HG02840 (cell line): ENCODE measurements at regions not wholly inside any gene's neighbourhood (a gene's known extent, or its start where the extent isn't known, plus 50 kb on each side); places are given as distances from the start of the nearest gene placed in this dataset.

Experiments used
- ATAC-seq: cut with Tn5 transposase; IDR thresholded peaks from one replicate; pipeline ENCODE4 v1.9.1; 2021; ENCODE audit warnings: mild to moderate bottlenecking, moderate library complexity, moderate number of reproducible peaks; ENCODE audit not compliant: unreplicated experiment, low FRiP score

DNA sequence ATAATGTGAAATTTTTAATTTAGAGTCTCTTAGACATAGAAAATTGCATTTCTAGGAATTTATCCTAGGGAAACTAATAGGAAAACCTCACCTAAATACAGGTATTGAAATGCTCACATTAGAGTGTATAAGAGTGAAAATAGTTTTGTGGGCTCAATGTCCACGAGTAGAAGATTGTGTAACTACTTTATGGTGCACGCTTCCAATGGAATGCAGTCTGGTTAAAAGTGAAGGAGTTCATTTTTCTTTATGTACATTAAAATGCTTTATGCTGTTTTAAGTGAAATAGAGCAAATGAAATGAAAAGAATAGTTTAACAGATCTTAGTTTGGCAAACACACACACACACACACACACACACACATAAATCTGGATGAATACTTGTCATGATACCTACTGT lies 278.2 kb downstream of the USP25 start:
- no peak for ATAC-seq

- ATAC-seq, result no peak
These were observed 281.9 kb downstream of the USP25 start for GRCh38 chr21:16011719-16012118.

GRCh38 chr21:16013570-16013969 lies 283.8 kb downstream of the USP25 start:
- no peak for ATAC-seq

GRCh38 chr21:16020878-16021277 lies 291.1 kb downstream of the USP25 start:
- no peak for ATAC-seq

GRCh38 chr21:16022116-16022515 lies 292.3 kb downstream of the USP25 start:
- ATAC-seq, result no peak

DNA sequence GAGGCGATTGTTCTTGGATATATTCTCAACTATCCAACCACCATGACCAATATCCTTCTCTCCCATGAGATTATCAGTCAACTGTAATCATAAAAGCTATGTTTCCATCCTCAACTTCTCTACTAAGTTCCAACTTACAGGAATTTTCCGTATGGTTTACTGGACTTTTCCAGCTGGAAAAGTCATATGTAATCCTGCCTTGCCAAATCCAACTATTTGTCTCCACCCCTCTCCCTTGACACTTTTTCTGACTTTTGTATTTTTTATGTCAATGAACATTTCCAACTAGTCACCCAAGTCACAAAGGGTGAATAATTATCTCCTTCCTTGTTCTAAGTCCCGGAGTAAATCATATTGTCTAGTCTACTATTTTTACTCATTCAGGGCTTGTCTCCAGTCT lies 293.1 kb downstream of the USP25 start:
- no peak for ATAC-seq

DNA sequence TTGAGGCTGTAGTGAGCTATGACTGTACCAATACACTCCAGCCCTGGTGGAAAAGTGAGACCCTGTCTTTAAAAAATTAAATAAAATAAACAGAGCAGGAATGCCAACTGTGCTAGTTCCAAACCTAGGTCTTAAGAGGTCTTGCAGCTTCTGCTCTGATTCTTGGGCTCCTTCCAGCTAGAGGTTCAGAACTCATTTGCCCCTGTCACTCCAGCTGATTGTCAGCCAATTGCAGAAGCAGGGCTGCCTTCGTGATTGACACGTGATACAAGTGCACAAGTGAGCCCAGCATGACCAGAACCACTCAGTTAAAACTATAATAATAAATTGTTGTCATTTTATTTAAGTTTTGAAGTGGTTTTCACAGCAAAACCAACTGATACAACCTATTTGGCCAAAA lies 298.4 kb downstream of the USP25 start:
- no peak for ATAC-seq

DNA sequence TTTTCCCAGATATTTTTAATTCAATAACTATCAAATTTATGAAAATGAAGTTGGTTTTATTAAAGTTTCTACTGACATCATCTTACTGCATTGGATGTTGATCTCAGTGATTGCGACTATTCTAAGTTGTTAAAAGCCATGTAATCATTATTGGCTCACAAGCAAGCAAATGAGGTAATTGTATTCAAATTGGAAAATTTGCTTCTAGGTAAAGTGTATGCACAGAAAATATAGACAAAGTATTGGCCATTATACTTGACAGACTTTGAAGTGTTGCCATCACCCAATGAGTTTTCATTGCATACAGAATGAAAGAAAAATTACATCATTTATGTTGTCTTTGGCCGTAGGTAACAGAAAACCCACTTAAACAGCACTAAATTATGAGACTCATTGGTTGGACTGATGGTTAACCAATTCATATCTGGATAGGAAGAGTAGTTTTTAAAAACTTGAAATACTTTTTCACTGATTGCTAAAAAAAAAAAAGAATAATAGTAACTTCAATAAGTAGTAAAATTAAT lies 299.2 kb downstream of the USP25 start:
- ATAC-seq, result no peak

- no peak for ATAC-seq
These were observed 303.4 kb downstream of the USP25 start for GRCh38 chr21:16033193-16033592.

- no peak for ATAC-seq
These were observed 304.8 kb downstream of the USP25 start for GRCh38 chr21:16034446-16035190.

DNA sequence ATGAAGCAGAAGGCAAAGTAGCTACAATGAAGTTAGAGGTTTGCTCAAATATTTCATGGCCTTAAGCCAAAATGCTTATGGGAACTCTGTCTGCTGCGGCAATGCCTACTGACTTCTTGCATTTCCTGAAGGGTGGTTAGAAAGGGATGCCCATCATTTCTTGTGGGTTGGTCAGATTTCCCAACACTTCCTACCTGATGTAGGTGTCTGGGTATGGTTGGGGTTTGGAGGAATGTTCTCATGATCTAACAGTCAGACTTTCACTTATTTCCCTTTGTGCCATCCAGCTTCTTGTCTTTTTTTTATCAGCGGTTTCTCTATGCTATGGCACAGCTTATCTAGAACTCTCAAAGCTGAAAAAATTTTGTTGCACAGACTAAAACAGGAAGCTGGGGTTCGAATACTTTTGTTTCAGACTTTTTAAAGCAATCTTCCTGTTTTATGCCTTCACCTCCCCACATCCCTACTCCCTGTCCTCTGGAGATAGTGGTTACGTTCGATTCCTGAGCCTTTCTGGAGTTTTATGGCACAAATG lies 307.7 kb downstream of the USP25 start:
- ATAC-seq, result no peak

DNA sequence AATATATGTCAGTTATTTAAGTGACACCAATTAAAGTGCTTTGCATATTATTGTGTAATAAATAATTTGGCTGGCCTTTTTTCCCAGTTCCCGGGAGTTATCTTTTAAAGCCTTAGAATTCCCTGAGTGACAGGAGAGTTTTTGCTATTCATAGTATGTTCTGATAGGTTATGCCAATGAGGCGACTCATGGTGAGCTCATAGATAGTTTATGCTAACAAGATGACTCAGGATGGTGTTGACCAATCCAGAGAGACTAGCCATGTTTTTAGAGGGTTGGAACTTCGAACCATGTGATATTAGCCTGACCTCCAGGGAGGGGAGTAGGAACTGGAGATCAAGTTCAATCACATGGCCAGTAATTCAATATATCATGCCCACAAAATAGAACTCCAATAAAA lies 310.8 kb downstream of the USP25 start:
- no peak for ATAC-seq

- ATAC-seq, result no peak
These were observed 314.9 kb downstream of the USP25 start for GRCh38 chr21:16044676-16045075.

- no peak for ATAC-seq
These were observed 317.0 kb downstream of the USP25 start for GRCh38 chr21:16046656-16047330.

- no peak for ATAC-seq
These were observed 318.1 kb downstream of the USP25 start for GRCh38 chr21:16047904-16048303.

GRCh38 chr21:16055014-16055413 lies 325.2 kb downstream of the USP25 start:
- ATAC-seq, result no peak

DNA sequence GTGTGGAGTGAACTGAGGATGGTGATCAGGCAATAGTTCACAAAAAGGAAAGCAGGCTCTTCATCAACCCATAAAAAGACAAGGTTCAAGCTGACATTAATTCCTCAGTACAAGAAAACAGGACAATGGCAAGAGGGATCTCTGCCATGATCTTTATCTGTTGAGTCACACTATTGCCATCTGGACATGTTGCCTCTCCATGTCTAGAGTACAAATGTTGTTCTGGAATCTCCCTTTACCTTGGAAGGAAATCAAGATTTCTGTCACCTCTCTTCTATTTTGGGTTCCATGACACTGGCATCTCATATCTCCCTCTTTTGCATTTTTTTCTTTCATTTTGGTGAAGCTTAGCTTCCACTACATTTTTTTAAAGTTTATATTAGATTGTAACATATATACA lies 329.1 kb downstream of the USP25 start:
- ATAC-seq, result no peak

DNA sequence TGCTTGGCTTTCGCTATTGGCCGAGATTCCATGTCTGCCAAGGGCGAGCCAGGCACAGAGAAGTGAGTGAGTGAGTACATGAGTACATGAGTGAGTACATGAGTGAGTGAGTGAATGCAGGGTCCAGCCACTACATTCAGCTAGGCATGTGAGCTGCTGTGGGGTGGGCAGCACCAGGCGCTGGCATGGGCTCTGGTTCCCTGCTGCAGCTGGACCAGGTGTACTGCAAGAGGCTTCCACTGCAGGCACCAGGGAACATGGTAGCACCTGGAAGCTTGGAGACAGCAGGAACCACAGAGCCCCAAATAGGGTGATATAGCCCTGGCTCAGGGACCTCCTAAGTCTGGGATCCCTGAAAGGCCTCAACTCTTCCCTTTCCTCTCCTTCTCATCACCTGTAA lies 330.2 kb downstream of the USP25 start:
- no peak for ATAC-seq

DNA sequence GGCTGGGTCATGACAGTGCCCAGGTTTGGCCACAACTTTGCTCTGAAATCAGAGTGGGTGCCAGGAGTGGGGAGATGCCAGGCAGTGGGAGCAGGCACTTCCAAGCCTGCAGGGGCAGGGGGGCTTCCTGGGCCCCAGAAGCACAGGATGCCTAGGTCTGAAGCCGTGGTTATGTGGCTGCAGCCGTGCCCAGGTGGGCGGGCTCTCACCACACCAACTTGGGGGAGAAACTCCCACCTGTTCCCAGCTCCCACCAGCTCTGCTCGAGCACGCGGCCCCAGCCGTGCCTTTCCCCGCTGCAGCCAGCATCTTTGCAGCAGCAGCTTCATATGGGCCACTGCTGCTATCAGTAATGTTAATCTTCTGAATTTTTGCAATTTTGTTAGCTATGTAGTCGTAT lies 331.4 kb downstream of the USP25 start:
- no peak for ATAC-seq

- no peak for ATAC-seq
These were observed 339.7 kb downstream of the USP25 start for GRCh38 chr21:16069178-16070112.

DNA sequence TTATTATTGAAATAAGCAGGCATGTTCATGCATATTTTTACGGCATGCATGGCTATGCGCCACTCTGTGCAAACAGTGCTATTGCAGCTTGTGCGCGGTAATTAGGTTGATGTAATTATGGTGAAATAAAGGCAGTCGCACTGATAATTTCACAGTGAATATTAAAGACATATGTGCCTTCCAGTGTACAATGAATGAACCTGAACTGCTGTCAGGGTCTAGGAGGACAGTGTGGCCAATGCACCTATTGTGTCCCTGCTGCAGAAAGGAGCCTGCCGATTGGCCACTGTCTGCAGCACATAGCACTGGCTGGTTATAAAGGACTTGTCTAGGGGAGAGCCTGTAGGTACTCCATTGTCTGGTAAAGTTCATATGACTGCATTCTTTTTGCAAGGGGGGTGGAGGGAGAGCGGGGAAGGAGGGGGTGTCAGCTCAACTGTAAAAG lies 340.4 kb downstream of the USP25 start:
- no peak for ATAC-seq
